H9 (cell line): ENCODE measurements at regions not wholly inside any gene's neighbourhood (a gene's known extent, or its start where the extent isn't known, plus 50 kb on each side); places are given as distances from the start of the nearest gene placed in this dataset.

Experiments used
- DNase-seq: peaks from one replicate; pipeline ENCODE4 v3.0.0-alpha.2; 2017
- H2AFZ ChIP-seq: one replicate; pipeline ENCODE4 v1.6.1; 2013; ENCODE audit warnings: mild to moderate bottlenecking, low read length, control low read depth, moderate library complexity
- H2AK5ac ChIP-seq: 2 replicates; pipeline ENCODE4 v1.6.1; 2013; ENCODE audit warnings: low read length, control low read depth, mixed read lengths; ENCODE audit not compliant: insufficient read length
- H2BK120ac ChIP-seq: one replicate; pipeline ENCODE4 v1.6.1; 2013; ENCODE audit warnings: low read depth, mild to moderate bottlenecking, low read length, control low read depth, inconsistent platforms; ENCODE audit not compliant: poor library complexity, severe bottlenecking
- H2BK12ac ChIP-seq: 2 replicates; pipeline ENCODE4 v1.6.1; 2013; ENCODE audit warnings: low read length, control low read depth, mixed read lengths, low read depth; ENCODE audit not compliant: insufficient read length
- H2BK15ac ChIP-seq: 2 replicates; pipeline ENCODE4 v1.6.1; 2013; ENCODE audit warnings: low read depth, low read length, control low read depth
- H2BK20ac ChIP-seq: one replicate; pipeline ENCODE4 v1.6.1; 2013; ENCODE audit warnings: low read depth, mild to moderate bottlenecking, low read length, control low read depth, inconsistent platforms; ENCODE audit not compliant: poor library complexity, severe bottlenecking
- H2BK5ac ChIP-seq: 2 replicates; pipeline ENCODE4 v1.6.1; 2013; ENCODE audit warnings: low read length, control low read depth, mixed read lengths; ENCODE audit not compliant: insufficient read length
- H3K14ac ChIP-seq: 2 replicates; pipeline ENCODE4 v1.6.1; 2013; ENCODE audit warnings: low read length, control low read depth; ENCODE audit not compliant: insufficient read depth
- H3K18ac ChIP-seq: 2 replicates; pipeline ENCODE4 v1.6.1; 2013; ENCODE audit warnings: low read depth, mild to moderate bottlenecking, mixed read lengths, low read length, control low read depth; ENCODE audit not compliant: insufficient read length
- H3K23ac ChIP-seq: 2 replicates; pipeline ENCODE4 v1.6.1; 2013; ENCODE audit warnings: low read length, control low read depth, mixed read lengths, low read depth; ENCODE audit not compliant: insufficient read length
- H3K23me2 ChIP-seq: 2 replicates; pipeline ENCODE4 v1.6.1; 2013; ENCODE audit warnings: low read depth, mild to moderate bottlenecking, mixed read lengths, low read length, control low read depth; ENCODE audit not compliant: insufficient read length, poor library complexity, severe bottlenecking
- H3K27ac ChIP-seq: 2 replicates; pipeline ENCODE4 v1.5.1; 2013; ENCODE audit warnings: low read length, control low read depth, mixed read lengths, low read depth; ENCODE audit not compliant: insufficient read length
- H3K27me3 ChIP-seq: 2 replicates; pipeline ENCODE4 v1.6.1; 2013; ENCODE audit warnings: low read length, control low read depth, inconsistent platforms; ENCODE audit not compliant: insufficient read depth
- H3K4ac ChIP-seq: 2 replicates; pipeline ENCODE4 v1.6.1; 2013; ENCODE audit warnings: low read depth, mild to moderate bottlenecking, control low read depth, inconsistent platforms, low read length, moderate library complexity
- H3K4me1 ChIP-seq: 2 replicates; pipeline ENCODE4 v1.6.1; 2013; ENCODE audit warnings: low read length, control low read depth, inconsistent platforms; ENCODE audit not compliant: insufficient read depth
- H3K4me2 ChIP-seq: 2 replicates; pipeline ENCODE4 v1.6.1; 2013; ENCODE audit warnings: low read length, control low read depth, mixed read lengths; ENCODE audit not compliant: insufficient read length, insufficient read depth
- H3K56ac ChIP-seq: 2 replicates; pipeline ENCODE4 v1.6.1; 2013; ENCODE audit warnings: low read depth, mild to moderate bottlenecking, mixed read lengths, low read length, control low read depth; ENCODE audit not compliant: insufficient read length
- H3K79me1 ChIP-seq: 2 replicates; pipeline ENCODE4 v1.6.1; 2013; ENCODE audit warnings: low read depth, mild to moderate bottlenecking, moderate library complexity, low read length, control low read depth, inconsistent platforms; ENCODE audit not compliant: insufficient read depth, poor library complexity, severe bottlenecking
- H3K79me2 ChIP-seq: 2 replicates; pipeline ENCODE4 v1.6.1; 2013; ENCODE audit warnings: low read length, control low read depth, inconsistent platforms; ENCODE audit not compliant: insufficient read depth
- H3K9ac ChIP-seq: 2 replicates; pipeline ENCODE4 v1.6.1; 2013; ENCODE audit warnings: low read length, control low read depth, mixed read lengths; ENCODE audit not compliant: insufficient read length; ENCODE audit errors: extremely low read depth
- H3K9me3 ChIP-seq: one replicate; pipeline ENCODE4 v1.6.1; 2013; ENCODE audit warnings: low read depth, low read length, inconsistent platforms; ENCODE audit not compliant: control insufficient read depth
- H3T11ph ChIP-seq: one replicate; pipeline ENCODE4 v1.6.1; 2013; ENCODE audit warnings: mild to moderate bottlenecking, low read length, control low read depth, inconsistent platforms
- H4K20me1 ChIP-seq: one replicate; pipeline ENCODE4 v1.6.1; 2013; ENCODE audit not compliant: control insufficient read depth, insufficient read length, insufficient read depth
- H4K5ac ChIP-seq: 2 replicates; pipeline ENCODE4 v1.6.1; 2013; ENCODE audit warnings: low read depth, mild to moderate bottlenecking, mixed read lengths, low read length, control low read depth; ENCODE audit not compliant: insufficient read length
- H4K8ac ChIP-seq: replicated peaks from 2 replicates; pipeline ENCODE4 v1.6.1; 2013; ENCODE audit warnings: low read length, control low read depth, mixed read lengths, low read depth; ENCODE audit not compliant: insufficient read length
- H4K91ac ChIP-seq: 2 replicates; pipeline ENCODE4 v1.6.1; 2013; ENCODE audit warnings: low read depth, mild to moderate bottlenecking, moderate library complexity, mixed read lengths, low read length, control low read depth; ENCODE audit not compliant: insufficient read length
- H3K27ac Mint-ChIP-seq, 3 experiments: 2 replicates in 2 of 3; 3 replicates in 1 of 3; pipeline ENCODE4 v1.8.0; 2020 to 2021; ENCODE audit warnings: mixed read lengths in 3 of 3, mild to moderate bottlenecking in 1 of 3, moderate library complexity in 1 of 3
- H3K27me3 Mint-ChIP-seq: 2 replicates; pipeline ENCODE4 v1.8.0; 2021; ENCODE audit warnings: low read depth, mild to moderate bottlenecking, moderate library complexity, mixed read lengths
- H3K36me3 Mint-ChIP-seq, 3 experiments: 2 replicates in 2 of 3; 3 replicates in 1 of 3; pipeline ENCODE4 v1.8.0; 2020 to 2021; ENCODE audit warnings: low read depth in 3 of 3, mixed read lengths in 3 of 3; ENCODE audit not compliant: insufficient read depth in 1 of 3
- H3K4me1 Mint-ChIP-seq, 2 experiments: 2 replicates each; pipeline ENCODE4 v1.8.0; 2020; ENCODE audit warnings: mixed read lengths in 2 of 2
- H3K4me3 Mint-ChIP-seq, 2 experiments: 2 replicates in 1 of 2; 3 replicates in 1 of 2; pipeline ENCODE4 v1.8.0; 2020 to 2021; ENCODE audit warnings: mild to moderate bottlenecking in 2 of 2, mixed read lengths in 2 of 2, moderate library complexity in 1 of 2
- H3K9me3 Mint-ChIP-seq, 2 experiments: 2 replicates in 1 of 2; 3 replicates in 1 of 2; pipeline ENCODE4 v1.8.0; 2020; ENCODE audit warnings: mild to moderate bottlenecking in 2 of 2, mixed read lengths in 2 of 2, moderate library complexity in 1 of 2
- TF ChIP-seq, protein P1 (sequence below): fragments of 200-600 bp; sonication (generic); conservative IDR thresholded peaks from 3 replicates; pipeline ENCODE4 v1.8.0; 2021; ENCODE audit warnings: antibody characterized with exemption, mild to moderate bottlenecking

DNA sequence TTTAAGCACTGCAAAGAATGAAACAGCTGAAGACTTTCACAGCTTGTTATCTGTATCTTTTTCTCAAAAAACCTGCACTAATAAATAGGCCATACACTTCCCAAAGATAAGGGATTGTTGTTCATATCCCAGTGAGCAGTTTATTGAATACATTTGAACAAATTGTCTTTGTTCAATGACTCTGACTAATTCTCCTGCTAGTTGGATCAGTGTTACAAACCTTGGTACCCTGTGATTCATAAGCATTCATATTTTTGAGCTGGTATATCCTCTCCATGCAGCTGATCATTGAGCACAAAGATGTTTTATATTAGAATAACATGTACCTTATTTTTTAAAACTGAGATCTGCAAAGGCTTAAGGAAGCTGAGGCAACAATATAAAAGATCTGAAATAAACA lies 58.9 kb upstream of the FSCB start:
- H3K27ac Mint-ChIP-seq, result no peak overlapping the region

More for the DNA sequence above, 58.9 kb upstream of the FSCB start:
- Mint-ChIP-seq H3K4me1 (no peaks in the 10 kb centered on the region), H3K9me3 (peaks cover 0 to 4% of the 10 kb centered on the region in 2 experiments; a peak in 2 of 5 replicates), H3K27me3 (no peaks in the 10 kb centered on the region; the same call in 1 of the 2 replicates), H3K4me3 (no peak overlapping the region), H3K36me3 (no peaks in the 10 kb centered on the region; a peak in 1 of 7 replicates)
- Histone ChIP-seq H3K27me3 (no peaks in the 10 kb centered on the region), H3K18ac (no peak overlapping the region), H4K8ac (no peak overlapping the region), H3K9ac (no peak overlapping the region), H2BK20ac (no peak overlapping the region), H2AK5ac (no peak overlapping the region), H3T11ph (no peak overlapping the region), H3K79me1 (no peaks in the 10 kb centered on the region), H2AFZ (no peak overlapping the region), H2BK12ac (no peak overlapping the region), H3K9me3 (no peaks in the 10 kb centered on the region), H4K5ac (no peak overlapping the region), H2BK5ac (no peak overlapping the region), H4K91ac (no peak overlapping the region), H3K23ac (no peak overlapping the region), H4K20me1 (no peaks in the 10 kb centered on the region), H3K27ac (no peak overlapping the region), H3K56ac (no peak overlapping the region), H3K79me2 (no peaks in the 10 kb centered on the region), H3K23me2 (no peaks in the 10 kb centered on the region), H3K4ac (no peak overlapping the region), H2BK120ac (no peak overlapping the region), H3K4me1 (no peaks in the 10 kb centered on the region), H2BK15ac (no peak overlapping the region), H3K4me2 (no peak overlapping the region), H3K14ac (no peak overlapping the region)
- TF ChIP-seq, protein P1, sequence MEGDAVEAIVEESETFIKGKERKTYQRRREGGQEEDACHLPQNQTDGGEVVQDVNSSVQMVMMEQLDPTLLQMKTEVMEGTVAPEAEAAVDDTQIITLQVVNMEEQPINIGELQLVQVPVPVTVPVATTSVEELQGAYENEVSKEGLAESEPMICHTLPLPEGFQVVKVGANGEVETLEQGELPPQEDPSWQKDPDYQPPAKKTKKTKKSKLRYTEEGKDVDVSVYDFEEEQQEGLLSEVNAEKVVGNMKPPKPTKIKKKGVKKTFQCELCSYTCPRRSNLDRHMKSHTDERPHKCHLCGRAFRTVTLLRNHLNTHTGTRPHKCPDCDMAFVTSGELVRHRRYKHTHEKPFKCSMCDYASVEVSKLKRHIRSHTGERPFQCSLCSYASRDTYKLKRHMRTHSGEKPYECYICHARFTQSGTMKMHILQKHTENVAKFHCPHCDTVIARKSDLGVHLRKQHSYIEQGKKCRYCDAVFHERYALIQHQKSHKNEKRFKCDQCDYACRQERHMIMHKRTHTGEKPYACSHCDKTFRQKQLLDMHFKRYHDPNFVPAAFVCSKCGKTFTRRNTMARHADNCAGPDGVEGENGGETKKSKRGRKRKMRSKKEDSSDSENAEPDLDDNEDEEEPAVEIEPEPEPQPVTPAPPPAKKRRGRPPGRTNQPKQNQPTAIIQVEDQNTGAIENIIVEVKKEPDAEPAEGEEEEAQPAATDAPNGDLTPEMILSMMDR, result no peak
- DNase-seq, result no peak
